Dedifferentiated amniotic fluid mesenchymal stem cell (primary cell): ENCODE measurements at regions not wholly inside any gene's neighbourhood (a gene's known extent, or its start where the extent isn't known, plus 50 kb on each side); places are given as distances from the start of the nearest gene placed in this dataset.

ENCODE experiments used
- DNase-seq: peaks from one replicate; pipeline ENCODE4 v3.0.0-alpha.2; 2016; ENCODE audit errors: extremely low spot score

DNA sequence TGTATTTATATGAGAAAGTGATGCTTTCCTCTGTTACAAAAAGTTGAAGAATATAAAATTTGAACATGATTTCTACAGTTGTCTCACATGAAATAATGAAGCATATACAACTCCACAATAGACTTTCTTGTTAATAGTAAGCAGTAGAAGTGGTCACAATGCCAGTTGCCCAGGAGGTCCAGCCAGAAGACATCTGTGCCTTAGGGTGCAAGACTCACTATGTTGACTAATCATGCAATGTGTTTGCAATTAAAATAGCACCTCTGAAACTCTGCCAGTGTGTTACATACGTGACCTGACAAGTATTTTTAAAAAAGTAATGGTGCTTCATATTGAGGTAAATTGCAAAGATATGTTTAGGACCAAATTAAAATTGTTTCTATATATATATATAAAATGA lies 547.2 kb downstream of the ETV1 start:
- DNase-seq, result no peak

DNA sequence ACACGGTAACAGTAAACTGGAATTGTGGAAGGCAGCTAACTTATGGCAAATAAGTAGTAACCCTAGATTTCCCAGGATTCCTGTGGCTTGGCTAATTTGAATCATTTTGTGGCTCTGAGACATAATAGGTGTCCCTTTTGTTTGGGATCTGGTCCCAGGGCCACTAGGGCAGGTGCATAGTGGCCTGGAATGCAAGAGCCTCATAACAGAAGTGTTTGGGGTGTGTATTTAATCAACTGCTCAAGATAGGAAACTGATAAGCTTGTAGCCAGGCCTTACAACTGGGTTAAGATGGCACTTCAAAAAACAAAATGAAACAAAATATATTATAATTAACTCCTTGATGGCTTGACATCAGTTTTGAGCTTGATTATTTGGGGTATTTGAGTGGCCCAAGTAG lies 541.8 kb downstream of the ETV1 start:
- no peak for DNase-seq

DNA sequence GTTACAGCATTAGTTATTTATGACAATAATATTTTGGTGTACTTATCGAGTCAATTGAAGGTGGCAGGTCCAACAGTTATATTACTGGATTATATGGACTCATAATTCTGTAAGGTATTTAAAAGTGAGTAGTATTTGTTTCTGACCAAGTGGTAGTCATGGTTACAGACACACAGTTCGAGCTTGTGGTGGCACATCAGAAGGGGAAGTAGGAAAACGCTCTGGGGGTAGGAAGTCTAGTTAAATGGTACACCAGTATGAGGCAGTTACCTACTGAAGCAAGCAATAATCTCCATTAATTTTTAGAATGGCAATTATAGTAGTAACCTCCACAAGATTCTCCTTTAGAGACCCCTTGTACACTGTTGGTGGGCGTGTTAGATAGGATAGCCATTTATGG lies 541.2 kb downstream of the ETV1 start:
- DNase-seq, result no peak

DNA sequence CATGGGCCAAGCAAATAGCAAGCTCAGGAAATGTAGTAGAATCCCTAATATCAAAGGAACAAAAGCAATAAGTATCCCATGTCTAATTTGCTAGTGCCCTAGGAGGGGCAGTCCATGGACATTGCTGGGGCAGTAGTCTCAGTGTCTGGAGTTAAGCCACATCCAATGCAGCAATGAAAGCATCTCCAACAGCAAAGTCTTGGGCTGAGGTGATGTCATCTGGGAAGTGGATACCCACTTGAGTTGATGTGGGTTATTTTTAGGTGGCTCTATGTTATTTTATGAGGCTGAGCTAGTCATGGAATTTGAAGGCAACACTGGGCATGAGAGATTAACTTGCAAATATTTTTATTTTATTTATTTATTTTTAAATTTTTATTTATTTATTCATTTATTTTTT lies 540.0 kb downstream of the ETV1 start:
- no peak for DNase-seq

DNA sequence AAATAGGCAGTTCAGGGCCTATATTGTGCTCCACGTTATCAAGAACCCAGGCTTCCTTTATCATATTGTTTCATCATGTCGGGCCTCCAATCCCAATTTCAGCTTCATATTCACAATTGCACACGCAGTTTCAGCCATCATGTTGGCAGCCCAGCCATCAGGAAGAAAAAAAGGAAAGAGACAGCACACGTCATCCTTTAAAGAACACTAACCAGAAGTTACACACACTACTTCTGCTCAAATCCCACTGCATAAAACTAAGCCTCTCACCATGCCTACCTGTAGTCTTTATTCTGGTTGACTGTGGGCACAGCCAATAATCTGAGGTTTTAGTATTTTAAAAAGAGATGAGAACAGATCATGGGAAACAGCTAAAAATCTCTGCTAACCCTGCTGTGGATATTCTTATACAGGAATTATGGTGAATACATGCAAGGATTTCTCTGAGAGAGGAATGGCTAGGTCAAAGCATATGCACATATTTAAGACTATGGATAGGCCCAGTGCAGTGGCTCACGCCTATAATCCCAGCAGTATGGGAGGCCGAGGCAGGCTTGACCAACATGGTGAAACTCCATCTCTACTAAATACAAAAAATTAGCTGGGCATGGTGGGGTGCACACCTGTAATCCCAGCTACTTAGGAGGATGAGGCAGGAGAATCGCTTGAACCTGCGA lies 534.4 kb downstream of the ETV1 start:
- no peak for DNase-seq

DNA sequence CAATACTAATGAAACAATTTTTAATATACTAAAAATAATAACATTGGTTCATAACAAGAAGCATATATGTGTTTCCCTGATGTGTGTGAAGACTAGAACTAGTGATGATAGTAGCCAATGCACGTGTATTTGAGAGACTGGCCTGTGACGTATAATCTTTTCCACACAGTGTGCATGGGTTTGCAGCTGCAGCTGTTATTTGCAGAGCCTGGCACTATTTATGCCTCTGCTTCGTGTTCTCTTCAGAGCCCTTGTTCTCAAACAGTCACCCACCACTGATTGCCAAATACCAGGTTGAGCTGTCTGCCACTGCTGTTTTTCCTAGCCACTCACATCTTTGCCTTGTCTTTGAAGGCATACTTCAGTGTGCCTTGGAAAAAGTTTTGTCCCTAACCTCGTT lies 531.7 kb downstream of the ETV1 start:
- DNase-seq, result no peak

DNA sequence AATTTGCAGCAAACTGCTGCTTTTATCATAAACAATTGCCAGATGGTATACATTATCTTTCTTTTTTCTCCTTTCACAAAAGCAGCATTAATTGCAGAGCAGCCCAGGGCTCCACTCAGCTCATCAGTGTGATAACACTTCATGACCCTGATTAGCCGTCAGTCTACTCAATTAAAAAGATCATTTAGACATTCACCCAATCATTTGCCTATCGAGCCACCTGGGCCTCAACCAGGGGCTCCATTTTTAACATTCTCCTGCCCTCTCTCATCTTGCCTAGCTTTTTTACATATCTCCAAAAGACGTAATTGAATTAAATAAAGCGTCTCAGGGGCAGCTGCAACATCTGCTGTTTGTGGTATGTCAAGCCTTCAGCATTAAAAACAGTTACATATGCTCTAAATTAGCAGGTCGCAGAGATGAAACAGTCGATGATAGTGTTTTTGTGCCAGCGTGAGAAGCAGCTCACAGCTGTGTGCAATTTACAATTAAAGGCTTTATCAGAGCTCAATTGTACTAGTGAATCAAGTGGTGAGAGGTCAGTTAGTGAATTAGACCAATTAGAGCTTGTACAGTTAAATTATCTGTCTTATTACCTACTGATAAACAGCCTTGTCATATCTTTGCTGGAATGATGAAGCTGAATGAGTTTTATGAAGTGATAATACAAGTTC lies 522.5 kb downstream of the ETV1 start:
- no peak for DNase-seq

DNA sequence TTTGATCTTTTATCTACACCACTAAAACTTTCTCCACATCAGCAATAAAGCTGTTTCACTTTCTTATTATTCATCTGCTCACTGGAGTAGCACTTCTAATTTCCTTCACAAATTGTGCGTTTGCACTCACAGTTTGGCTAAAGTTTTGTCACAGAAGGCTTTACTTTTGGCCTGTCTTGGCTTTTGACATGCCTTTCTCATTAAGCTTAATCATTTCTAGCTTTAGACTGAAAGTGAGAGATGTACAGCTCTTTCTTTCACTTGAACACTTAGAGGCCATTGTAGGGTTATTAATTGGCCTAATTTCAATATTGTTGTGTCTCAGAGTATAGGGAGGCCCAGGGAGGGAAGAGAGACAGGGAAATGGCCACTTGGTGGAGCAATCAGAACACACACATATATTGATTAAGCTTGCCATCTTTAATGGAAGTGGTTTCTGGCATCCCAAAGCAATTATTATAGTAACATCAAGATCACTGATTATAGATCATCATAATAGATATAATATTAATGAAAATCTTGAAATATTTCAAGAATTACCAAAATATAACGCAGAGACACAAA lies 512.5 kb downstream of the ETV1 start:
- no peak for DNase-seq

GRCh38 chr7:13489386-13489785 lies 500.1 kb downstream of the ETV1 start:
- DNase-seq, result no peak

DNA sequence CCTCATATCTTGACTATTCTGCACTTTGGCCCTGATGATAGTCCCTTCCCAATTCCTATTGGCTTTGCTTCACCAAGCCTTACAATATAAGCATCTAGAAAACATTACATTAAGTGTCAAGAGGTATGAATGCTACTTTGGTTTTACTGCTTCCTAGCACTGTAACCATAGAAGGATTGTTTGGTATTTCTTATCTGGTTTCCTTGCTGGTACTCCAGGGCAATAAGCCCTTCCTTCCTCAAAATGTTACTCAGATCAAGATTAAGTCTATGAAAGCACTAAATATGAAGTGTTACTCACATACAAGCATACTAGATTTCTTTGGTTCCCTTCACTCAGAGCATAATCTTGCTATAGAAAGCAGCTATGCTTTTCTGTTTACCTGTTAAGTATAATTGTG lies 492.5 kb downstream of the ETV1 start:
- no peak for DNase-seq

- DNase-seq, result no peak
These were observed 480.9 kb downstream of the ETV1 start for GRCh38 chr7:13508586-13508985.

GRCh38 chr7:13518738-13519137 lies 470.7 kb downstream of the ETV1 start:
- no peak for DNase-seq

- no peak for DNase-seq
These were observed 465.4 kb downstream of the ETV1 start for GRCh38 chr7:13524076-13524475.

DNA sequence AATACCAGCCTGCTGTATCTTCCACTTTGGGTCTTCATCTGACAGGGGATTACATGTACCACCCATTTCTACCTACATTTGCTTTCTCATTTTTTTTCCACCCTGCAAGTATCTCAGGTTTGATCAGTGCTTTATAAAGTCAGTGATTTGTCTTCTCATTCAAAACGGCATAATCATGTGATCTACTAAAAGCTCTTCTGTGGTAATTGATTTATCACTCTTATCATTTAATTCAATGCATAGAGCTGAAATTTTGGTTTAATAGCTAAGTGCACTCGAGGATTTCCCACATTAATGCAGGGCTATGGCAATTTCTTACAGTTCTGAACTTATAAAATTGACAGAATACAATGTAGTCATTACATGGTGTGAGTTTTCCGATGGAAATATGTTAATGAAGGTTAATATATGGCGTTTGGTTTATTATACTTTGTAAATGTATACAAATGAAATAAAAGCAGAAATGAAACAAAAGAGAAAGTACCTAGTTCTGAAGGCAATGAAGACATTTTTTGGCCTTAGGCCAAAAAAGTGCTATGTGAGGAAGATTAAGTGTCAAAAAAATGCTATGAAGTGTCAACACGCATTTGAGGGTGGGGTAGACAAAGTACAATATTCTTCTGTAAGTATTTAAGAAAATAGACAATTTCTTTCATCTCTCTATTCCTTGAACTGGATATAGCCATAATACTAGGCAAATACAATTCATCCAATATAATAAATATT lies 457.3 kb downstream of the ETV1 start:
- DNase-seq, result no peak

DNA sequence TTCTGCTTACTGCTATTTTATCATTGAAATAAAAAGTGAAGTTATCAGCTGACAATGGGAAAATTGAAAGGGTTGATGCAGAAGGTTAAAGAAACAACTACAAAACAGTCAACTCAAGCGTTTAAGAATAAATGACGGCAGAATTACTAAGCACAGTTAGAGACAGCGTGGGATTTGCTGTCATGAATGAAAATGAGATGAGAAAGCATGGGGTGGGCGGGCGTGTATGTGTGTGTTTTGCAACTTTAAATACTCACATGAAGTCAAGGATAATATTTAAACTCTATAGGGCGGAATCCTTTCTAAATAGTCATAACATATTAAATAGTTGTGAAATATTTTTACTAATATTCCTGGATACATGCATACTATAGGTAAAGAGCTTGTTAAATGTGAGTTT lies 450.8 kb downstream of the ETV1 start:
- DNase-seq, result no peak

DNA sequence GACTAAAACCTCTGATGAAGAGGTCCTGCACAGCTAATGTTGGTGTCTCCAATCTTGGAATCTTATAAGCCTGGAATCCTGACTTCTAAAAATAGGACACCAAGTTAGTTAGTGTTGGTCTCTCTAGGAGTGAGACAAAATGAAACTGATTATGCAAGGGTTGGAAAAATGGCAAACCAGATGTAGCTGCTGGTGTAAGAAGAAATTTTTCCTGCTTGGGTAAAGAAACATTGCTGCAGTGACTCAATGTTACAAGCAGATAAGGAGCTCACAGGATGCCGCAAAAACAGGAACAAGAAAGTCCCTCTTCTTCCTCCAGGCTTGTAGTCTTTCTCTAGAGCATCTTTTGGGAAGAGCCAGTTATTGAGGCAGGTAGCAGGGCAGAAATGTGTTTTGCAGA lies 449.0 kb downstream of the ETV1 start:
- no peak for DNase-seq

DNA sequence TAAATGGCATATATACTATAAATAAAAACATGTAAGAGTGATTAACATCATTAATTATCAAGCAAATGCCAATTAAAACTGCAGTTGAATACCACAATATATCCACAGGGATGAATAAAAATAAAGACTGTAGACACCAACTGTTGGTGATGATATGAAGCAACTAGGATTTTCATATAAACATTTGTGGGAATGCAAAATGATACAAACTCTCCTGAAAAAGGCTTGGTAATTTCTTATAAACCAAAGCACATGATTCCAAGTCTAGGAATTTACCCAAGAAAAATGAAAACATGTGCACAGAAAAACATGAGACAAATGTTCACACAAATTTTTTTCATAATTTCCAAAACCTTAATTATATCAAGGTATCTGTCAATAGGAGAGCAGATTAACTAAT lies 448.1 kb downstream of the ETV1 start:
- no peak for DNase-seq

DNA sequence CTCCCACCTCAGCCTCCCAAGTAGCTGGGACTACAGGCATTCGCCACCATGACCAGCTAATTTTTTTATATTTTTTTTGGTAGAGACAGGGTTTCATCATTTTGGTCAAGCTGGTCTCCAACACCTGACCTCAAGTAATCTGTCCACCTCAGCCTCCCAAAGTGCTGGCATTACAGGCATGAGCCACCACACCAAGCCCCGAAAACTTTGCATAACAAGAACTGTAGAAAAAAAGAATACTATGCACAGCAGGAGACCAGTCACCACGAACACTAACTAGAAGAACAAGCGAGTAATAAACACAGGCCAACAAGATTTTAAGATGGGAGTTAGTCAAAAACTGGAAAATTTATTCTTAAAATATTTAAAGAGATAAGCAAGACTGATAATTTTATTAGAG lies 447.0 kb downstream of the ETV1 start:
- no peak for DNase-seq

DNA sequence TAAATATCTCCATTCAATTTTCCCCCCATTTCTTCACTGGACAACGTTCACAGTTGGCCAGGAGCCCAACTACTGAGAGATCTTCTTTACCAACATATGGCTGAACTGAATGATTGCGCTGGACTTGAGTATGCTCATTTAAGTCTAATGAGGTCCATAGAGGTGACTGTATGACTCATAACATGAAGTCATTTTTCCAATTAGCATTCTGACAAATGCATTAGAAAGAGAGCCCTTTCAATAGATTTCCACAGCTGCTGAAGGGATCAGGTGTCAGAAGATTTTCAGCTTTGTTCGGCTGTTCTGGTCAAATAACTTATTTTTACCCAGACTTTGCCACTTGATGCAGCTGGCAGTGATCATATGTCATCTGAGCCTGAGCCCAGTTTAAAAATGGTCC lies 438.0 kb downstream of the ETV1 start:
- no peak for DNase-seq

DNA sequence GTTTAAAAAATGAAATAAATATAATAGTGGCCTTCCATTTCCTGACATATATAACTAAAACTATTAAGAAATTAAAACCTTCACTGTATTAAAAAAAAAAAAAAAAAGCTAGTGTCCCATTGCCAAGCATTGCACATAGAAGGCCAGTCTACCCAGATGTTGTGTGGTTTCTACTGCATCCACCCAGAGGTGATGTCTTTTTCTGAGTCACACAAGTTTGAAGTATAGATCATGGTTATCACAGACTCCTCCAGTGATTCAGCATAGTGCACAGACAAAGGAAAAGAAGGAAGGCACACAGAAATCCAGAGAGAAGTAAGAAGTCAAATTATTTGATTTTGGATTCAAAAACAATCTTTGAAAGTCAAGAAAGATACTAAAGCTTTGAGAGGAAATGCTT lies 429.0 kb downstream of the ETV1 start:
- no peak for DNase-seq

DNA sequence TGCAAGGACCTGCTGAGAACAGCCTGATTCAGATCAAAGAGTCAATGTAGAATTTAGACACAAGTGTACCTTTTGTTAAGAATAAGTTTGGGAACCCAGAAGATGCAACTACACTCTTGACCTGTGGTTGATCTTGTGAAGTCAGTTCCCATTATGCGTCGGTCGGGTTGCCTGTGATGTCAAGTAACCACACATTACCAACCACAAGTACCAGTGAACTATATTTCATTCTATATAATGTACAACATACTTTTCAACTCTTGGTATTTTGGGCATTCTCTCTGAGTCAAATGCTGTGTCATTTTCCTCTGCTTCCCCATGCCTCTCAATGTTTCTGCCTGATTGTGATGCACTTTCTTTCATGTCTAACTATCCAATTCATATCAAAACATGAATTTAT lies 426.2 kb downstream of the ETV1 start:
- no peak for DNase-seq

DNA sequence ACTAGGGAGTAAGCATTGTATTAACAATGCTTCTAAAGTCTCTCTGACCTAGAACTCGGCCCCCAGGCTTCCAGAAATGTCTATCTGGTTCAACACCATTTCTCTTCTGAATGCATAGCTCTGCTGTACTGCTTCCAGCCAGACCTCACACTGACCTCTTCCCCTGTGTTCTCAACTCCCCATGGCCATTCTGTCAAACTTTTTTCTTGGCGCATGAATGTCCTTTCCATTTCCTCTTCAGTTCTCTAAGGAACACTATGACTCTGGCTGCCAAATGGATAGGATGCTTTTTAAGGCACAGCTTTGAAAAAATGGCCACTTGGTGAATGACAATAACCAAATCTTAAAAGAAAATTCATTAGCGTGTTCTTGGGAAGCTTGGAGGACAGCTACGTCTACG lies 425.8 kb downstream of the ETV1 start:
- DNase-seq, result no peak

DNA sequence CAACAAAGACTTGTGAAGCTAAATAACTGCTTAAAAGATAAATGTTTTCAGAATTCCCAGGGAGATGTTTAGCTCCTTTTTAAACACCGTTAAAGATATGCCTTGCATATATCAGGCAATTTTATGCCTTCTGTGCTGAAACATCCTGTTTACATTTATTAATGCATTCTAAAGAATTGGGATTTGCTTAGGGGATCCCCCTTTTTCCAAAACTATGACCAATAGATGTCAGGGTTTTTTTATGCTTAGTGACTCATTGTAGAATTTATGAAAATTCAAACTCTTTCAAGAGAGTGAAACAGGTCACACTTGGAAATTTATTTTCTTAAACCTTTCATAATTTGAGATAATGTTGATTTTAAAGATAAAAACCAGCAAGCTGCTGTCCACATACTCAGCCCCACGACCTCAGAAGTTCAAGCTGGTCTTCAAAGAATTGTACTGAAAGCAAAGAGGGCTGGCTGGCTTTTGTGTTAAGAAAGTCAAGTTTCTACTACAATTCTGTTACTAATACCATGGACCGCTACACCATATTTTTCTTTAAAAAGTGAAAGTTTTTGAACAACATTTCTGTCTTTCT lies 411.8 kb downstream of the ETV1 start:
- no peak for DNase-seq
